Tibial artery (tissue), 4 donors: ENCODE measurements at regions not wholly inside any gene's neighbourhood (a gene's known extent, or its start where the extent isn't known, plus 50 kb on each side); places are given as distances from the start of the nearest gene placed in this dataset.

Experiments
- DNase-seq, 2 donors: peaks; one replicate each; pipeline ENCODE4 v3.0.0-alpha.2; 2019
- H3K27ac ChIP-seq, 2 donors: fragments of 200-600 bp; sonication (generic) in 1 of 2; 1 replicate in 1 of 2; 2 replicates in 1 of 2; pipeline ENCODE4 v1.5.1; 2018 to 2019; ENCODE audit warnings: mild to moderate bottlenecking in 1 of 2
- H3K27me3 ChIP-seq, 2 donors: fragments of 200-600 bp; sonication (generic) in 1 of 2; one replicate each; pipeline versions ENCODE4 v1.5.1 to v1.6.0; 2016 to 2019
- H3K36me3 ChIP-seq, 3 donors: fragments of 200-600 bp; sonication (generic) in 2 of 3; one replicate each; pipeline ENCODE4 v1.5.1; 2016 to 2019; ENCODE audit warnings: mild to moderate bottlenecking in 2 of 3
- H3K4me1 ChIP-seq, 4 donors: fragments of 200-600 bp; sonication (generic) in 2 of 4; 1 replicate in 3 of 4; 2 replicates in 1 of 4; pipeline ENCODE4 v1.5.1; 2016 to 2019
- H3K4me3 ChIP-seq, 2 donors: fragments of 200-600 bp; sonication (generic) in 1 of 2; 1 replicate in 1 of 2; 2 replicates in 1 of 2; pipeline ENCODE4 v1.5.1; 2018 to 2019; ENCODE audit warnings: mild to moderate bottlenecking in 2 of 2
- H3K9me3 ChIP-seq, 3 donors: fragments of 200-600 bp; sonication (generic) in 1 of 3; one replicate each; pipeline ENCODE4 v1.5.1; 2016 to 2019
- intact Hi-C: fragments of 100-400 bp; cut with DNase I; formaldehyde crosslinking; loops from one replicate; pipeline ENCODE4 v1.15.0; 2023; ENCODE audit warnings: low total_unique reads
- TF ChIP-seq, protein P1 (sequence below), 2 experiments: fragments of 200-600 bp in 1 of 2; fragments of 450-650 bp in 1 of 2; IDR thresholded peaks; one replicate each; pipeline ENCODE4 v1.5.1; 2017 to 2019; ENCODE audit warnings: antibody characterized with exemption in 2 of 2, mild to moderate bottlenecking in 1 of 2, moderate library complexity in 1 of 2

DNA sequence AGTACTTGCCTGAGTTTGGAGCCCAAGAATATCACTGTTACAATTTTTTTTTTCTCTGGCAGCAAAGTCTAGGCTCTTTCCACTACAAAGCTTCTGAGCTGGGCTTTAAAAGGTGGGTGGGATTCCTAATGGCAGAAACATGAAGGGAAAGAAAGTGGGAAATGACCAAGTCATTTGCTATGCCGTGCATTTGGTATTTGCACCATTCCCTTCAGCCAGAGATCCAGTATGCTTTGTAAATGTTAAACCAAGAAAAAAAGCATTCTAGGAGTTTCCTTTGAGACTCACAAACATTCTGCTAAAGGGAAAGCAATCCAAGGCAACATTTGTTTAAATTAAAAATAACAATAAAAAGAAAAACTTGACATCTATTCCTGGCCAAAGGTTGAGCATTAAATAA is 451.2 kb downstream of the RAB28 start:
- no peak for DNase-seq
- Histone ChIP-seq H3K27ac (no peak overlapping the region), H3K4me3 (no peak overlapping the region), H3K4me1 (no peaks in the 10 kb centered on the region), H3K9me3 (no peaks in the 10 kb centered on the region), H3K27me3 (no peaks in the 10 kb centered on the region), H3K36me3 (no peaks in the 10 kb centered on the region)
- intact Hi-C loops = no loop called here
- TF ChIP-seq, protein P1, sequence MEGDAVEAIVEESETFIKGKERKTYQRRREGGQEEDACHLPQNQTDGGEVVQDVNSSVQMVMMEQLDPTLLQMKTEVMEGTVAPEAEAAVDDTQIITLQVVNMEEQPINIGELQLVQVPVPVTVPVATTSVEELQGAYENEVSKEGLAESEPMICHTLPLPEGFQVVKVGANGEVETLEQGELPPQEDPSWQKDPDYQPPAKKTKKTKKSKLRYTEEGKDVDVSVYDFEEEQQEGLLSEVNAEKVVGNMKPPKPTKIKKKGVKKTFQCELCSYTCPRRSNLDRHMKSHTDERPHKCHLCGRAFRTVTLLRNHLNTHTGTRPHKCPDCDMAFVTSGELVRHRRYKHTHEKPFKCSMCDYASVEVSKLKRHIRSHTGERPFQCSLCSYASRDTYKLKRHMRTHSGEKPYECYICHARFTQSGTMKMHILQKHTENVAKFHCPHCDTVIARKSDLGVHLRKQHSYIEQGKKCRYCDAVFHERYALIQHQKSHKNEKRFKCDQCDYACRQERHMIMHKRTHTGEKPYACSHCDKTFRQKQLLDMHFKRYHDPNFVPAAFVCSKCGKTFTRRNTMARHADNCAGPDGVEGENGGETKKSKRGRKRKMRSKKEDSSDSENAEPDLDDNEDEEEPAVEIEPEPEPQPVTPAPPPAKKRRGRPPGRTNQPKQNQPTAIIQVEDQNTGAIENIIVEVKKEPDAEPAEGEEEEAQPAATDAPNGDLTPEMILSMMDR (IDR thresholded peaks at IDR 0.05) = no peak

DNA sequence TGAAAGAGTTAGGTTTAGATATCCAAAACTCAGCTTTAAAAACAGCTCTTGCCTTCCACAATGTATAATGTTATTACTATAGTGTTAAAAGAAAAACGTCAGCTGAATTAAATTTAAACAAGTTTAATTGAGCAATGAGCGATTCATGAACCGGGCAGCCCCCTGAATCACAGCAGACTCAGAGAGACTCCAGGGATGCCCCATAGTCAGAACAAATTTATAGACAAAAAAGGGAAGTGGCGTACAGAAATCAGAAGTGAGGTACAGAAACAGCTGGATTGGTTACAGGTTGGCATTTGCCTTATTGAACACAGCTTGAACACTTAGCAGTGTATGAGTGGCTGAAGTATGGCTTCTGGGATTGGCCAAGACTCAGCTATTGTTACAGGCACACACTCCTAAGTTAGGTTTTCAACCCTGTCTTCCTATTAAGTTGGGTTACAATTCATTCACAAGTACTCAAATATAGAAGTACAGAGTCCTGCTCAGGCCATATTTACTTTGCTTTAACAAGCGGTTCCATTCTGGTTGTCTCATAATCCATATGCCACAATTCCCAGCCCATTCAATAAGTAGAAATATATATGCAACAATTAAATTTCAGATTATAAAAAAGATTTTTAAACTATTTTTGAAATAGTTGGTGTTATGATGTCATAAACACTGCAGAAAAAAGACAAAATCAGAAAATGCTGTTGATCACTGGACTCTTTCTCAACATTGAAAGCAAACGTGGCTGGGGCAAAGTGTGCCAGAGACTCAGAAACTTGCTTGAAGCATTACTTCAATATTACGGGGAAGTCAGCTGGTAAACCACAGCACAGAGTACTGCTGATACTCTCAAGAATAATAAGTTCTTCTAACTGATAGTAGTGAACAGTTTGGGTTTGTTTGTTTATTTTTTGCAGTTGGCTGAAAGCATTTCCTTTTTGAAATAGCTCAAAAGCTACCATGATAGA is 459.7 kb downstream of the RAB28 start:
- DNase-seq = no peak
- no peaks in the 10 kb centered on the region for H3K9me3 ChIP-seq

DNA sequence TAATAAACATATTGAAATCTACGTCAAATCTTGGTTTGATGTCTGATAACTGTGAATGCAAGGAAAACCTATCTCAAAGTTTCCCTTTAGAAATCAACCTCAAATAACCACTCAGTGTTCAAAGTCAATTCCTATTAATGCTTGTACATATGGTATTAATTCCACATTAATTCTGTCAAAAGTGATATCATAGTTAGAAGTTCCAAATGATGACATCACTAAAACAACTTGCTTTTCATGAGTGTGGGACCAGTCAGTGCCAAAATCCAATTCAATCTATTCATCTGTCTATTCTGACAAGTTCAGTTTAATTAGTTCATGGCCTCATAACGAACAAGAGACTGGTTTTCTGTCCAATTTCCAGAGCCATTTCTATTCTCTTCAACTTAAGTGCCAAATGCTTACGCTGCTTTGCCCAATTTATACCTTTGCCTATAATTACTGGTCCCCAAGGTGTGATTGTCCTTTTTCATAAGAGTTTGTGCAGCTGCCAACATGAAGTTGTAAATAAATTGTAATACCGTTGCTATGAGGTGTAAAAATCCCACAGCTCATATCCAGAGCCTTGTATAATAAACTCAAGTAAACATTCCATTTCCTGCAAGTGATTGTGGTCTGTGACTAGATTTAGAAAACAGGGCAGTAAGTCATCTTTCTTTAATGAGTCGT is 476.2 kb downstream of the RAB28 start:
- Histone ChIP-seq H3K36me3 (no peaks in the 10 kb centered on the region), H3K27me3 (no peaks in the 10 kb centered on the region), H3K4me3 (no peak overlapping the region), H3K27ac (no peak overlapping the region), H3K9me3 (no peaks in the 10 kb centered on the region), H3K4me1 (no peaks in the 10 kb centered on the region)
- intact Hi-C loops = no loop called here
- DNase-seq = no peak
- TF ChIP-seq, protein P1 (IDR thresholded peaks at IDR 0.05) = no peak

More for the DNA sequence above, 459.7 kb downstream of the RAB28 start:
- TF ChIP-seq, protein P1 (IDR thresholded peaks at IDR 0.05) = no peak
- no peak overlapping the region for H3K4me3 ChIP-seq
- no peaks in the 10 kb centered on the region for H3K27me3 ChIP-seq
- H3K36me3 ChIP-seq = no peaks in the 10 kb centered on the region
- intact Hi-C loops = no loop called here
- no peak overlapping the region for H3K27ac ChIP-seq
- H3K4me1 ChIP-seq = no peaks in the 10 kb centered on the region

DNA sequence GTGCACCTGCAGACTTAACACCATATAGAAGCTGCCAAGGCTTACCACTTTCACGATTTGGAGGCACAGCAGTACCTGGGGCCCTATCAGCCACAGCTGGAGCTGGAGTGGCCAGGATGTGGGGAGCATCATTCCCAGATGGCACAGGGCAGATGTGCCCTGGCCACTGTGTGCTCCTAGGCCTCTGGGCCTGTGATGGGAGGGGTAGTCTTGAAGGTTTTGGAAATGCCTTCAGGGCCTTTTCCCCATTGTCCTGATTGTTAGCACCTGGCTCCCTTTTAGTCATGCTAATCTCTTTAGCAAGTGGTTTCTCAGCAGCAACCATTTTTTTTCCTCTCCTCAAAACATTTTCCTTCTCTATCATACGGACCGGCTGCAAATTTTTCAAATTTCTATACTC is 490.2 kb downstream of the RAB28 start:
- Histone ChIP-seq H3K36me3 (no peaks in the 10 kb centered on the region), H3K9me3 (peaks cover 0 to 13% (median 7%) of the 10 kb centered on the region in 3 donors), H3K4me1 (no peaks in the 10 kb centered on the region), H3K27ac (no peak overlapping the region), H3K4me3 (no peak overlapping the region), H3K27me3 (no peaks in the 10 kb centered on the region)
- no peak for DNase-seq
- TF ChIP-seq, protein P1 (IDR thresholded peaks at IDR 0.05) = no peak
- intact Hi-C loops = no loop called here

DNA sequence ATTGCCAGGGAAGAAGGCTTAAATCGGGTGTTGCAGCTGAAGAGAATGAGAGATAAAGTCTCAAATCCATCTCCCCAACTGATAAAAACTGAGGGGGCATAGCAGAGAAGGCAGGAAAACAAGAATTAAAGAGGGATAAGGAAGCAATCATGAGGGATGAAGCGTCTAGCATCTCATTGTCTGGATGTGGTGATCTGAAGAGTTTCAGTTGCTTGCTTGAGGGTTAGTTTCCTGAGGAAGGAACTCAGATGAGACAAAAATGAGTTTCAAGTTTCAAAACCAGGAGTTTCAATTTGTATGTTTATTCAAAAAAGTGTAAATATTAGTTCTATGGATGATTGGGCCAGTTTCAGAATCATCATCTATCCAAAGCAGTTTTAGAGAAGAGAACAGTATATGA is 496.9 kb downstream of the RAB28 start:
- Histone ChIP-seq H3K4me1 (no peaks in the 10 kb centered on the region), H3K4me3 (no peak overlapping the region), H3K36me3 (no peaks in the 10 kb centered on the region), H3K27me3 (no peaks in the 10 kb centered on the region), H3K27ac (no peak overlapping the region), H3K9me3 (no peaks in the 10 kb centered on the region)
- TF ChIP-seq, protein P1 (IDR thresholded peaks at IDR 0.05) = no peak
- intact Hi-C loops = no loop called here
- no peak for DNase-seq
